Effector CD8-positive, alpha-beta T cell (primary cell): ENCODE measurements at regions not wholly inside any gene's neighbourhood (a gene's known extent, or its start where the extent isn't known, plus 50 kb on each side); places are given as distances from the start of the nearest gene placed in this dataset.
"Not testable (repeated sequence)": the region's sequence is repeated elsewhere in the genome, so short reads cannot be mapped to it uniquely, and the experiment has no call there.

Experiments used
- DNase-seq: peaks from one replicate; lab custom pipeline; 2025; lab: John Stamatoyannopoulos, UW

GRCh38 chr2:146696787-146697186, 1148.0 kb upstream of the ACVR2A start:
- not testable (repeated sequence) for DNase-seq

- DNase-seq, result no peak
Observed at GRCh38 chr2:146681991-146682390, 1162.8 kb upstream of the ACVR2A start.

GRCh38 chr2:146678516-146678915, 1166.3 kb upstream of the ACVR2A start:
- no peak for DNase-seq

- DNase-seq, result no peak
Observed at GRCh38 chr2:146677280-146677679, 1167.5 kb upstream of the ACVR2A start.

- DNase-seq, result no peak
Observed at GRCh38 chr2:146669735-146670134, 1175.1 kb upstream of the ACVR2A start.

- no peak for DNase-seq
Observed at GRCh38 chr2:146666340-146666739, 1178.5 kb upstream of the ACVR2A start.

GRCh38 chr2:146665800-146666199, 1179.0 kb upstream of the ACVR2A start:
- DNase-seq, result no peak

GRCh38 chr2:146661473-146662096, 1183.2 kb upstream of the ACVR2A start:
- DNase-seq, result no peak

GRCh38 chr2:146659976-146660375, 1184.9 kb upstream of the ACVR2A start:
- DNase-seq, result no peak

- DNase-seq, result no peak
Observed at GRCh38 chr2:146652311-146652710, 1192.5 kb upstream of the ACVR2A start.

GRCh38 chr2:146651361-146651760, 1193.5 kb upstream of the ACVR2A start:
- no peak for DNase-seq

- no peak for DNase-seq
Observed at GRCh38 chr2:146642066-146642465, 1202.8 kb upstream of the ACVR2A start.

GRCh38 chr2:146634230-146635097, 1210.4 kb upstream of the ACVR2A start:
- no peak for DNase-seq

- DNase-seq, result no peak
Observed at GRCh38 chr2:146633159-146633558, 1211.7 kb upstream of the ACVR2A start.

- DNase-seq, result no peak
Observed at GRCh38 chr2:146632707-146633106, 1212.1 kb upstream of the ACVR2A start.

- DNase-seq, result no peak
Observed at GRCh38 chr2:146624430-146625160, 1220.2 kb upstream of the ACVR2A start.

- no peak for DNase-seq
Observed at GRCh38 chr2:146623771-146624170, 1221.1 kb upstream of the ACVR2A start.

- no peak for DNase-seq
Observed at GRCh38 chr2:146621656-146622055, 1223.2 kb upstream of the ACVR2A start.

GRCh38 chr2:146615778-146616177, 1229.1 kb upstream of the ACVR2A start:
- DNase-seq, result no peak

- no peak for DNase-seq
Observed at GRCh38 chr2:146608490-146608889, 1236.3 kb upstream of the ACVR2A start.

- no peak for DNase-seq
Observed at GRCh38 chr2:146604521-146604920, 1240.3 kb upstream of the ACVR2A start.

- no peak for DNase-seq
Observed at GRCh38 chr2:146602856-146603255, 1242.0 kb upstream of the ACVR2A start.

GRCh38 chr2:146602383-146602782, 1242.4 kb upstream of the ACVR2A start:
- DNase-seq, result no peak
